B cell (primary cell): ENCODE measurements at regions not wholly inside any gene's neighbourhood (a gene's known extent, or its start where the extent isn't known, plus 50 kb on each side); places are given as distances from the start of the nearest gene placed in this dataset.

ENCODE experiments used
- ATAC-seq: fragments of 200-7000 bp; cut with Tn5 transposase; one replicate; pipeline ENCODE4 v1.10.0; 2021; ENCODE audit warnings: low read depth, mild to moderate bottlenecking, moderate number of reproducible peaks, moderate library complexity
- CTCF ChIA-PET: fragments of 350-600 bp; sonication (Branson Sonifier 250); formaldehyde crosslinking; loops from one replicate; lab custom pipeline; 2021; ENCODE audit warnings: antibody characterized with exemption, inconsistent platforms; lab: Charles Lee
- POLR2A ChIA-PET: fragments of 350-600 bp; sonication (Branson Sonifier 250); formaldehyde crosslinking; loops from one replicate; lab custom pipeline; 2021; ENCODE audit warnings: antibody characterized with exemption; lab: Charles Lee
- DNase-seq: peaks from one replicate; pipeline ENCODE4 v3.0.0; 2013
- H2AFZ ChIP-seq: 2 replicates; pipeline ENCODE4 v1.6.1; 2012; ENCODE audit warnings: mild to moderate bottlenecking, low read depth, low read length; ENCODE audit not compliant: insufficient read depth, poor library complexity, severe bottlenecking
- H3K27ac ChIP-seq, 2 donors: 1 replicate in 1 of 2; 2 replicates in 1 of 2; pipeline ENCODE4 v1.5.1; 2012 to 2013; ENCODE audit warnings: low read length in 2 of 2, mild to moderate bottlenecking in 2 of 2, moderate library complexity in 1 of 2
- H3K27me3 ChIP-seq, 4 experiments: fragments of 200-600 bp in 1 of 4; sonication (generic) in 1 of 4; replicated peaks in 1 of 4; 1 replicate in 2 of 4; 2 replicates in 2 of 4; pipeline versions ENCODE4 v1.6.1 to v1.7.0; 2013 to 2016; ENCODE audit warnings: low read length in 3 of 4, mild to moderate bottlenecking in 2 of 4, mixed read lengths in 1 of 4, moderate library complexity in 1 of 4; ENCODE audit not compliant: insufficient read depth in 4 of 4, control insufficient read depth in 3 of 4; ENCODE audit errors: control extremely low read depth in 1 of 4
- H3K36me3 ChIP-seq, 2 experiments: replicated peaks in 1 of 2; 1 replicate in 1 of 2; 2 replicates in 1 of 2; pipeline versions ENCODE4 v1.6.1 to v1.7.1; 2013; ENCODE audit warnings: low read length in 1 of 2; ENCODE audit not compliant: insufficient read depth in 2 of 2, control insufficient read depth in 1 of 2; ENCODE audit errors: control extremely low read depth in 1 of 2, extremely low read depth in 1 of 2
- H3K4me1 ChIP-seq, 2 donors: fragments of 200-600 bp in 1 of 2; sonication (generic) in 1 of 2; 1 replicate in 1 of 2; 2 replicates in 1 of 2; pipeline versions ENCODE4 v1.5.1 to v1.6.1; 2013 to 2017; ENCODE audit warnings: low read length in 2 of 2; ENCODE audit not compliant: control insufficient read depth in 2 of 2, insufficient read depth in 2 of 2
- H3K4me2 ChIP-seq: replicated peaks from 2 replicates; pipeline ENCODE3; 2012; ENCODE audit warnings: mild to moderate bottlenecking, low read depth, low read length; ENCODE audit not compliant: poor library complexity, severe bottlenecking
- H3K4me3 ChIP-seq, 5 experiments: fragments of 200-600 bp in 1 of 5; sonication (generic) in 1 of 5; 1 replicate in 3 of 5; 2 replicates in 2 of 5; pipeline versions ENCODE4 v1.5.1 to v1.7.0; 2011 to 2016; ENCODE audit warnings: low read length in 4 of 5, mild to moderate bottlenecking in 4 of 5, low read depth in 2 of 5, control low read depth in 1 of 5, moderate library complexity in 1 of 5; ENCODE audit not compliant: insufficient read depth in 1 of 5; ENCODE audit errors: control extremely low read depth in 1 of 5, extremely low read depth in 1 of 5
- H3K79me2 ChIP-seq: fragments of 200-600 bp; sonication (generic); one replicate; pipeline ENCODE4 v1.6.0; 2016; ENCODE audit warnings: low read length; ENCODE audit not compliant: control insufficient read depth, insufficient read depth
- H3K9ac ChIP-seq: fragments of 200-600 bp; sonication (generic); 2 replicates; pipeline ENCODE4 v1.6.1; 2017; ENCODE audit warnings: mild to moderate bottlenecking, low read length, moderate library complexity
- H3K9me3 ChIP-seq, 3 donors: one replicate each; pipeline versions ENCODE4 v1.6.1 to v1.7.1; 2013; ENCODE audit warnings: low read length in 2 of 3; ENCODE audit not compliant: control insufficient read depth in 2 of 3, insufficient read depth in 1 of 3; ENCODE audit errors: control extremely low read depth in 1 of 3
- H4K20me1 ChIP-seq: 2 replicates; pipeline ENCODE4 v1.6.0; 2012; ENCODE audit warnings: mild to moderate bottlenecking, low read length; ENCODE audit not compliant: insufficient read depth, control insufficient read depth, poor library complexity, severe bottlenecking
- H3K27ac Mint-ChIP-seq: one replicate; pipeline ENCODE4 v1.8.0; 2021; ENCODE audit warnings: mixed read lengths
- H3K27me3 Mint-ChIP-seq: one replicate; pipeline ENCODE4 v1.8.0; 2021; ENCODE audit warnings: mixed read lengths
- H3K4me1 Mint-ChIP-seq: one replicate; pipeline ENCODE4 v1.8.0; 2021; ENCODE audit warnings: mixed read lengths
- H3K4me3 Mint-ChIP-seq: one replicate; pipeline ENCODE4 v1.8.0; 2021; ENCODE audit warnings: mixed read lengths
- H3K9me3 Mint-ChIP-seq: one replicate; pipeline ENCODE4 v1.8.0; 2022; ENCODE audit warnings: mixed read lengths; ENCODE audit not compliant: insufficient read depth
- CTCF ChIP-seq: fragments of 200-600 bp; IDR thresholded peaks from one replicate; pipeline ENCODE4 v1.8.0; 2022; ENCODE audit warnings: antibody characterized with exemption, mild to moderate bottlenecking
- EZH2 ChIP-seq: IDR thresholded peaks from 2 replicates; pipeline ENCODE4 v1.6.1; 2012; ENCODE audit warnings: borderline replicate concordance, low read depth, mild to moderate bottlenecking, moderate library complexity, low read length; ENCODE audit not compliant: insufficient read depth, poor library complexity, severe bottlenecking
- WGBS: methylation state at CpG from one replicate; pipeline ENCODE4 v1.1.5; 2013; ENCODE audit warnings: missing lambda C conversion rate; ENCODE audit not compliant: insufficient coverage; 5-methylcytosine and 5-hydroxymethylcytosine counted together
- intact Hi-C: fragments of 100-400 bp; cut with micrococcal nuclease; formaldehyde crosslinking; loops from one replicate; pipeline ENCODE4 v1.10.0; 2022

- Histone ChIP-seq H3K36me3 (no peaks in the 10 kb centered on the region), H3K4me1 (no peaks in the 10 kb centered on the region), H3K79me2 (no peaks in the 10 kb centered on the region), H3K4me2 (no peak overlapping the region), H3K27me3 (no peaks in the 10 kb centered on the region), H3K4me3 (no peak overlapping the region), H2AFZ (no peak overlapping the region), H3K27ac (no peak overlapping the region), H4K20me1 (no peaks in the 10 kb centered on the region), H3K9me3 (no peaks in the 10 kb centered on the region), H3K9ac (no peak overlapping the region)
- POLR2A ChIA-PET, result no interaction called here
- H3K9me3 Mint-ChIP-seq, result no peaks in the 10 kb centered on the region
- no CpG with 5 or more reads among the region's 3 CpGs for WGBS
- ATAC-seq, result no peak
- CTCF ChIA-PET, result no interaction called here
- H3K27me3 Mint-ChIP-seq, result no peaks in the 10 kb centered on the region
- no peaks in the 10 kb centered on the region for H3K4me1 Mint-ChIP-seq
- H3K4me3 Mint-ChIP-seq, result no peak overlapping the region
- TF ChIP-seq EZH2 (no peak), CTCF (no peak)
- H3K27ac Mint-ChIP-seq, result no peak overlapping the region
- intact Hi-C loops, result no loop called here
- DNase-seq, result no peak
Observed at GRCh38 chr9:84586662-84587061, 82.9 kb upstream of the NTRK2 start.

- Histone ChIP-seq H3K9ac (no peak overlapping the region), H3K27ac (no peak overlapping the region), H3K4me3 (no peak overlapping the region), H3K4me1 (no peaks in the 10 kb centered on the region), H3K27me3 (no peaks in the 10 kb centered on the region), H3K36me3 (no peaks in the 10 kb centered on the region), H2AFZ (no peak overlapping the region), H3K79me2 (no peaks in the 10 kb centered on the region), H3K9me3 (no peaks in the 10 kb centered on the region), H3K4me2 (no peak overlapping the region), H4K20me1 (no peaks in the 10 kb centered on the region)
- H3K4me1 Mint-ChIP-seq, result no peaks in the 10 kb centered on the region
- intact Hi-C loops, result no loop called here
- no peaks in the 10 kb centered on the region for H3K9me3 Mint-ChIP-seq
- no CpG with 5 or more reads among the region's 3 CpGs for WGBS
- CTCF ChIA-PET, result no interaction called here
- H3K27ac Mint-ChIP-seq, result no peak overlapping the region
- TF ChIP-seq CTCF, result no peak
- TF ChIP-seq EZH2, result no peak
- no peaks in the 10 kb centered on the region for H3K27me3 Mint-ChIP-seq
- DNase-seq (no peak), ATAC-seq (no peak)
- H3K4me3 Mint-ChIP-seq, result no peak overlapping the region
- POLR2A ChIA-PET, result no interaction called here
Observed at GRCh38 chr9:84587153-84587552, 82.4 kb upstream of the NTRK2 start.
